LNCaP clone FGC (cell line): ENCODE measurements at regions not wholly inside any gene's neighbourhood (a gene's known extent, or its start where the extent isn't known, plus 50 kb on each side); places are given as distances from the start of the nearest gene placed in this dataset.

Experiments
- DNase-seq: peaks from one replicate; pipeline ENCODE4 v3.0.0-alpha.2; 2011; ENCODE audit warnings: low read depth
- H3K4me3 ChIP-seq: 2 replicates; pipeline ENCODE4 v1.5.1; 2011; ENCODE audit warnings: mild to moderate bottlenecking, low read depth, low read length, control low read depth
- TF ChIP-seq, protein P1 (sequence below): IDR thresholded peaks from 2 replicates; pipeline ENCODE4 v1.5.1; 2012; ENCODE audit warnings: mild to moderate bottlenecking; ENCODE audit not compliant: control insufficient read depth, insufficient read depth; ENCODE audit errors: extremely low read depth

DNA sequence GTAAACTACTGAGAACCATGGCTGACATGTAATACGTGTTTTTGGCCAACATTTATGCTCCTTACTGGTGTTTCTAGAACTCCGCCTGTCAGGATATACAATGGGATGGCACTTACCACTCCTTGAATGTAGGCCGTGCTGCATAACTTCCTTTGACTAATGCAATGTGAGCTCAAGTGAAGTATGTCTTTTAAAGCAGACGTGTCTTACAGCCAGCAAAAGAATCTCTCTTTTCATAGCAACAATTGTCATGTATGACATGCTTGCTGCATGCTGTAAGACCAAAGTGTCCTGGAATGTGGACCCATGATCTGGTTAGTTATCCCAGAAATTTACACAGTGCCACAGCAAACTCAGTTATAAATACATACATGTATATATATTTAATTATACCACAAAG is 1202.7 kb upstream of the PIK3C3 start:
- no peak overlapping the region for H3K4me3 ChIP-seq
- TF ChIP-seq, protein P1, sequence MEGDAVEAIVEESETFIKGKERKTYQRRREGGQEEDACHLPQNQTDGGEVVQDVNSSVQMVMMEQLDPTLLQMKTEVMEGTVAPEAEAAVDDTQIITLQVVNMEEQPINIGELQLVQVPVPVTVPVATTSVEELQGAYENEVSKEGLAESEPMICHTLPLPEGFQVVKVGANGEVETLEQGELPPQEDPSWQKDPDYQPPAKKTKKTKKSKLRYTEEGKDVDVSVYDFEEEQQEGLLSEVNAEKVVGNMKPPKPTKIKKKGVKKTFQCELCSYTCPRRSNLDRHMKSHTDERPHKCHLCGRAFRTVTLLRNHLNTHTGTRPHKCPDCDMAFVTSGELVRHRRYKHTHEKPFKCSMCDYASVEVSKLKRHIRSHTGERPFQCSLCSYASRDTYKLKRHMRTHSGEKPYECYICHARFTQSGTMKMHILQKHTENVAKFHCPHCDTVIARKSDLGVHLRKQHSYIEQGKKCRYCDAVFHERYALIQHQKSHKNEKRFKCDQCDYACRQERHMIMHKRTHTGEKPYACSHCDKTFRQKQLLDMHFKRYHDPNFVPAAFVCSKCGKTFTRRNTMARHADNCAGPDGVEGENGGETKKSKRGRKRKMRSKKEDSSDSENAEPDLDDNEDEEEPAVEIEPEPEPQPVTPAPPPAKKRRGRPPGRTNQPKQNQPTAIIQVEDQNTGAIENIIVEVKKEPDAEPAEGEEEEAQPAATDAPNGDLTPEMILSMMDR, result no peak
- no peak for DNase-seq

DNA sequence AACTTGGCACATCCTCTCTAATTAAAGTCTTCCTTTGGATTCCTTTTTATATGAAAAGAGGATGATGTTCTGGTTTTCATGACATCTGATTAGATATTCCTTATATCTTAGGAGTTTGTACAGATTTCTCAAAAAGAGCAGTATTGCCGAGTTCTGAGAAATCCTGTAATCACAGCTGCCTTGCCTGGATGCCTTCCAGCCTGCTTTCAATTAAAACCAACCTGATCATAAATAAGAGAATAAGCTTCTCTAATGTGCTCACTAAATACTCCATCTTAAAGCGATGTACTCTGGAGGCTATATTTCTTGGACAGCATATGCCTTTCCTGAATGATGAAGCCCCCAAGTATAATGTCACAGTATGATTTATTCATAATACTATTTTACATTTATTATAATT is 1203.8 kb upstream of the PIK3C3 start:
- no peak overlapping the region for H3K4me3 ChIP-seq
- TF ChIP-seq, protein P1, result no peak
- DNase-seq, result no peak

DNA sequence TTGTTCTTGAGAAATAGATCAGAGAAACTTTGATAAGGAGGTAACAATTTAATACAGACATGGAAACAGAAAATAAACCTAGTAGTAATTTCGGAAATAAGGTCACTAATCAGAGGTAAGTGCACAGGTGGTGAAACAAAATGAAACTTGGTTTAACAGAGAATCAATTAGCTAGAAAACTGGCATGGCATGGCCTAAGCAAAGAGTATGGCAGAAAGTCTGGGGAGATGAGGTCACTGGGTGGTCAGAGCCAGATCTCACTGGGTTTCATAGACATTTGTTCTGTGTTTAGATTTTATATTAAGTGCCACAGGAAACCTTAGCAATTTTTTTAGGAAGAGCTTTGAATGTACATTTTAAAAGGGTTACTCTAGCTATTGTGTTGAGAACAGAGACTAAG is 1216.0 kb upstream of the PIK3C3 start:
- TF ChIP-seq, protein P1, result no peak
- no peak for DNase-seq
- H3K4me3 ChIP-seq, result no peak overlapping the region

DNA sequence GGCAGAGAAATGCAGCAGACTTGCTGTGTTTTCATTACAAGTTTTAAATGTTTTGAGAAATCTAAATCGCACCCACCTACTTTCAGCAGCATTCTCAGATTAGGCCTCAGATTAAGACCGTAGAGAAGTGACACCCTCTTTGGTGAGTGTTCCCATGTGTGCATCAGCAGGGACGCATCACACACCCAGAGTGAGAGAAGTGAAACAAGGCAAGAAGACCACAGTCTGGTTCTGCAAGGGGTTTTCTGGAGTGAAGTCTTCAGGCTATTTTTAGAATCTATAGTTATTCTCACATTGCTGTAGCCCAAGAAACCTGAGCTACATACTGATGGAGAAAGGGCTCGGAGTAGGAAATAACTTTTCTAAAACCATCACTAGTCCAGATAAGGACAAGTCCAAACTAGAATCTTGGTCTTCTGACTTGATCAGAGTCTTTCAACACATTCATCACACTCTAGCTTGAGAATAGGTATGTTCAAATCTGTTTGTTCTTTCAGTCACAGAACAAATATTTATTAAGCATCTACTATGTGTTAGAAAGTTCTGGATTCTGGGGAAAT is 1216.6 kb upstream of the PIK3C3 start:
- H3K4me3 ChIP-seq, result no peak overlapping the region
- TF ChIP-seq, protein P1, result no peak
- no peak for DNase-seq

DNA sequence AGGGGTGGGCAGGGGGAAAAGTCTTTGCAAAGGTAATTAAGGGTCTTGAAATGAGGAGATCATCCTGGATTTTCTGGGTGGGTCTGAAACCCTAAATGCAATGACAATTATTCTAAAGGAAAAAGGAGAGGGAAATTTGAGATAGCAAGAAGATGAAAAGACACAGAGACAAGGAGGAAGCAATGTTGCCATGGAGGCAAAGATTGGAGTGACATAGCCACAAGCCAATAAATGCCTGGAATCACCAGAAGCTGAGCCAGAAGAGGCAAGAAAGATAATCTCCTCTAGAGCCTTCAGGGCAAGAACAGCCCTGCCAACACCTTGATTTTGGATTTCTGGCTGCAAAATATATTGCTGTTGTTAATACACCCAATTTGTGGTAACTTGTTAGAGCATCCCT is 1246.3 kb upstream of the PIK3C3 start:
- H3K4me3 ChIP-seq, result no peak overlapping the region
- no peak for DNase-seq
- TF ChIP-seq, protein P1, result no peak

DNA sequence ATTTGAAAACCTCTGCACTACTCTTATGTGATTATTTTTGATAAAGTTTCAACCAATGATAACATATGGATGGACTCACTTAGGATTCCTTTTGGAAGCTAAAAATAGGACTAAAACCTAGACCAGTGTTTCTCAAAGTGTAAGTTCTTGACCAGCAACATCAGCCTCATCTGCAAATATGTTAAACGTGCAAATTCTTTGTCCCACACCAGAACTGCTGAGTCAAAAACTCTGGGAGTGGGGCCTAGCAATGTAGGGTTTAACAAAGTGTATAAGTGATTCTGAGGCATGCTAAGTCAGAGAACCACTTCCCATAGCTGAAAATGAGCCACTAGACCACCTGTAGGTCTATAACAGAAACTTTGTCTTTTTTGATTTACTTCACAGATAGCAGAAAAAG is 1247.2 kb upstream of the PIK3C3 start:
- no peak for DNase-seq
- TF ChIP-seq, protein P1, result no peak
- no peak overlapping the region for H3K4me3 ChIP-seq

DNA sequence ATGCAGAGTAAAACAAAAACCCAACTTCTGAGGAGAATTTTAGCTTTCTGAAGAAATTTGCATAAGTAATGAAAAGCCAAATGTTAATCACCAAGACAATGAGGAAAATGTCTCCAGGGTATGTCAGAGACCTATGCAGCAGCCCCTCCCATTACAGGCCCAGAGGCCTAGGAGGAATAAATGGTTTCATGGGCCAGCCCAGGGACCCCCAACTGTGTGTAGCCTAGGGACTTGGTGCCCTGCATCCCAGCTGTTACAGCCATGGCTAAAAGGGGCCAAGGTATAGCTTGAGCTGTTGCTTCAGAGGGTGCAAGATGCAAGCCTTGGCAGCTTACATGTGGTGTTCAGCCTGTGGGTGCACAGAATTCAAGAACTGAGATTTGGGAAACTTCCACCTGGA is 1256.9 kb upstream of the PIK3C3 start:
- TF ChIP-seq, protein P1, result no peak
- DNase-seq, result no peak
- no peak overlapping the region for H3K4me3 ChIP-seq
